GM23248 (cell line): ENCODE measurements at regions not wholly inside any gene's neighbourhood (a gene's known extent, or its start where the extent isn't known, plus 50 kb on each side); places are given as distances from the start of the nearest gene placed in this dataset.

ENCODE experiments used
- EZH2 ChIP-seq: fragments of 200-600 bp; sonication (generic); IDR thresholded peaks from 2 replicates; pipeline ENCODE4 v1.6.1; 2018; ENCODE audit warnings: antibody characterized with exemption, mild to moderate bottlenecking; ENCODE audit not compliant: insufficient read depth, poor library complexity, severe bottlenecking
- EZH2phosphoT487 ChIP-seq: fragments of 200-600 bp; sonication (generic); IDR thresholded peaks from 2 replicates; pipeline ENCODE4 v1.6.1; 2018; ENCODE audit warnings: antibody characterized with exemption, moderate library complexity, mild to moderate bottlenecking, low read depth; ENCODE audit not compliant: insufficient read depth

- TF ChIP-seq EZH2 = no peak
- TF ChIP-seq EZH2phosphoT487 = no peak
Measured at GRCh38 chr17:70772761-70773160, 603.4 kb downstream of the KCNJ2 start.
